Peyer's patch (tissue), 4 donors: ENCODE measurements at regions not wholly inside any gene's neighbourhood (a gene's known extent, or its start where the extent isn't known, plus 50 kb on each side); places are given as distances from the start of the nearest gene placed in this dataset.

Experiments used
- DNase-seq, 3 donors: peaks; one replicate each; pipeline ENCODE4 v3.0.0-alpha.2; 2017 to 2019
- H3K27ac ChIP-seq, 4 donors: fragments of 200-600 bp; sonication (generic); one replicate each; pipeline ENCODE4 v1.5.1; 2016 to 2019
- H3K27me3 ChIP-seq, 2 donors: fragments of 200-600 bp; sonication (generic); one replicate each; pipeline ENCODE4 v1.5.1; 2019
- H3K36me3 ChIP-seq, 3 donors: fragments of 200-600 bp; sonication (generic); one replicate each; pipeline ENCODE4 v1.5.1; 2016 to 2019
- H3K4me1 ChIP-seq, 4 donors: fragments of 200-600 bp; sonication (generic); one replicate each; pipeline ENCODE4 v1.5.1; 2016 to 2019
- H3K4me3 ChIP-seq, 4 donors: fragments of 200-600 bp; sonication (generic); 1 replicate in 3 of 4; 2 replicates in 1 of 4; pipeline ENCODE4 v1.5.1; 2016 to 2019; ENCODE audit warnings: mild to moderate bottlenecking in 1 of 4
- H3K9me3 ChIP-seq, 4 donors: fragments of 200-600 bp; sonication (generic); one replicate each; pipeline ENCODE4 v1.5.1; 2016 to 2019; ENCODE audit warnings: mild to moderate bottlenecking in 1 of 4
- POLR2A ChIP-seq, 2 donors: fragments of 450-650 bp; IDR thresholded peaks; one replicate each; pipeline ENCODE4 v1.5.1; 2017; ENCODE audit warnings: antibody characterized with exemption in 2 of 2, mild to moderate bottlenecking in 2 of 2, moderate library complexity in 2 of 2
- TF ChIP-seq, protein P1 (sequence below), 6 experiments: fragments of 450-650 bp in 4 of 6; fragments of 200-600 bp in 2 of 6; sonication (generic) in 1 of 6; IDR thresholded peaks; one replicate each; pipeline ENCODE4 v1.5.1; 2017 to 2019; ENCODE audit warnings: antibody characterized with exemption in 6 of 6, mild to moderate bottlenecking in 3 of 6, moderate library complexity in 1 of 6

DNA sequence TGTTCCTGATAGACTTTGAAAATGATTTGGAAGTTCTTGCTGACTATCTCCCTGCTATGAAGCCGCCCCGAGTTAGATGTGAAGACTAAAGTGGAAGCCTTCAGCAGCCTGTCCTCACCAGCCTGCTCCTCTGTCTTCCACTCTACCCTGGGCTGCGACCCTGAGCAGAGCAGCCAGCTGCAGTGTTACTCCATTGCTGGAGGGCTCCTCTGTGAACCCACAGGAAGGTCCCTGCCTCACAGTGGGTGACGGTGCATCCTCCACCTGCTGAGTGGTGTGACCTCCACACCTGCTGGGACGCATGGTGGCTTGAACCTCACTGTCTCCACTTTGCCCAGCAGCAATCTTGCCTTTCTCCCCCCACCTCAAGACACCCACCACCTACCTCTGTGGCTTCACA, 116.4 kb downstream of the IRS2 start:
- no peak overlapping the region for H3K4me3 ChIP-seq
- no peaks in the 10 kb centered on the region for H3K27me3 ChIP-seq
- TF ChIP-seq, protein P1, sequence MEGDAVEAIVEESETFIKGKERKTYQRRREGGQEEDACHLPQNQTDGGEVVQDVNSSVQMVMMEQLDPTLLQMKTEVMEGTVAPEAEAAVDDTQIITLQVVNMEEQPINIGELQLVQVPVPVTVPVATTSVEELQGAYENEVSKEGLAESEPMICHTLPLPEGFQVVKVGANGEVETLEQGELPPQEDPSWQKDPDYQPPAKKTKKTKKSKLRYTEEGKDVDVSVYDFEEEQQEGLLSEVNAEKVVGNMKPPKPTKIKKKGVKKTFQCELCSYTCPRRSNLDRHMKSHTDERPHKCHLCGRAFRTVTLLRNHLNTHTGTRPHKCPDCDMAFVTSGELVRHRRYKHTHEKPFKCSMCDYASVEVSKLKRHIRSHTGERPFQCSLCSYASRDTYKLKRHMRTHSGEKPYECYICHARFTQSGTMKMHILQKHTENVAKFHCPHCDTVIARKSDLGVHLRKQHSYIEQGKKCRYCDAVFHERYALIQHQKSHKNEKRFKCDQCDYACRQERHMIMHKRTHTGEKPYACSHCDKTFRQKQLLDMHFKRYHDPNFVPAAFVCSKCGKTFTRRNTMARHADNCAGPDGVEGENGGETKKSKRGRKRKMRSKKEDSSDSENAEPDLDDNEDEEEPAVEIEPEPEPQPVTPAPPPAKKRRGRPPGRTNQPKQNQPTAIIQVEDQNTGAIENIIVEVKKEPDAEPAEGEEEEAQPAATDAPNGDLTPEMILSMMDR (IDR thresholded peaks at IDR 0.05), result no peak
- TF ChIP-seq POLR2A (IDR thresholded peaks at IDR 0.05), result no peak
- no peak overlapping the region for H3K27ac ChIP-seq
- H3K4me1 ChIP-seq, result no peaks in the 10 kb centered on the region
- no peaks in the 10 kb centered on the region for H3K9me3 ChIP-seq
- DNase-seq, result no peak
- H3K36me3 ChIP-seq, result no peaks in the 10 kb centered on the region

GRCh38 chr13:109669234-109669612, 117.2 kb downstream of the IRS2 start:
- H3K4me3 ChIP-seq, result no peak overlapping the region
- no peak for DNase-seq
- H3K27ac ChIP-seq, result no peak overlapping the region
- TF ChIP-seq POLR2A (IDR thresholded peaks at IDR 0.05), result no peak
- TF ChIP-seq, protein P1 (IDR thresholded peaks at IDR 0.05), result no peak
- no peaks in the 10 kb centered on the region for H3K27me3 ChIP-seq
- no peaks in the 10 kb centered on the region for H3K9me3 ChIP-seq
- no peaks in the 10 kb centered on the region for H3K36me3 ChIP-seq
- H3K4me1 ChIP-seq, result no peaks in the 10 kb centered on the region

DNA sequence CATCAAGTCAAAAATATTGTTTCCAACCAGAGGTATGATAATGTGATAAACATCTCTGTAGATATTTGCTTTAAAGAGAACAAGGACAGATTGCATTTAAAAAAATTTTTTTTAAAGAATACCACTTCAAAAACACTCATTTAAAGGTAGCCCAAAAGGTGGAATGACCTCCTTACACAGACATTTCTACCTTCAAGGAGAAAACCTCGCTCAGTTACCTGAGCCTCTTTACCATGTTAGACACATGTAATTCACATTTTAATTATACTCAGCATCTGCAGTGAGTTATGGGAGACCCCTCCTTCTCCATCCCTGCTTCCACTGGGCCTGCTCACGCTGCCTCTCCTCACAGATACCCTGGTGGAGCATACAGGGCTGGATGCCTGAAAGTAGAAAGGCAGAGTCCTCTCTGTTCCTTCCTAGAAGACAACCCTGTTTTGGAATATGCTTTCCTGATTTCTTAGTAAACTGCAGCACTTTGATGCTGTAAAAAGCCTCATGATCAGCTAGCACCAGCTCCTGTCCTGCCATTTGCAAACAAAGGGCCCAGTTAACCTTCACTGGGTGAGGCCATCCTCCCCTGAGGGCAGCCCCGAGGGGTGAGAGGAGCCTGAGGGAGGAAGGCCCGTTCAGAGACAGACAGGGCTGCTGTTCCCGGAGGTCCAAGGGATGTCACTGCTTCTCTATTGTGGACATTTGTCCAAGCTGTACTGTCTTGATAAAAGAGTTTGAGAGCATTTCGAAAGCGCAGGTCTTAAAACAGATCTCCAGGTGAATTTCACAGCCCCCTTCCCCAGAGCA, 117.8 kb downstream of the IRS2 start:
- Histone ChIP-seq H3K4me1 (no peaks in the 10 kb centered on the region), H3K27me3 (no peaks in the 10 kb centered on the region), H3K36me3 (no peaks in the 10 kb centered on the region), H3K27ac (no peak overlapping the region), H3K9me3 (no peaks in the 10 kb centered on the region), H3K4me3 (no peak overlapping the region)
- TF ChIP-seq POLR2A (IDR thresholded peaks at IDR 0.05), result no peak
- TF ChIP-seq, protein P1 (IDR thresholded peaks at IDR 0.05), result no peak
- no peak for DNase-seq

GRCh38 chr13:109667807-109668291, 118.5 kb downstream of the IRS2 start:
- no peaks in the 10 kb centered on the region for H3K9me3 ChIP-seq
- no peaks in the 10 kb centered on the region for H3K4me1 ChIP-seq
- no peak overlapping the region for H3K4me3 ChIP-seq
- no peak overlapping the region for H3K27ac ChIP-seq
- no peak for DNase-seq
- H3K36me3 ChIP-seq, result no peaks in the 10 kb centered on the region
- no peaks in the 10 kb centered on the region for H3K27me3 ChIP-seq
- TF ChIP-seq, protein P1 (IDR thresholded peaks at IDR 0.05), result no peak
- no peak for TF ChIP-seq POLR2A (IDR thresholded peaks at IDR 0.05)

DNA sequence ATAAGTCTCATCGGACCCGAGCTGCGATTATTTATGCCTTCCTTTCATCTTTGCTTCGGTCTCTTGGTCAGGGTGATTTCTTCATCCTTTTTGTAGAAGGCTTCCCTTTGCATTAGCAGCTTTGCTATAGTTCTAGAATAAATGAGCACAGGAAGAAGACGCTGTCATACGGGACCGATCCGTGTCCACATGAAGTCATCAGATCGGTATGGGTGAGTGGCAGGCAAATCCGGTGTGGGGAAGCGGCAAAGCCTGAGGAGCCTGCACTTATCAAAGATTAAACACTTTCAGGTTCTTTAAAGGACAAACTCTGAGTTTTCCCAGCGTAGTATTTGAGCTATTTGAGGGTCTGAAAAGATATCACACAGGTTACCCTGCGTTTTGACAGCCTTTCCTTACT, 119.3 kb downstream of the IRS2 start:
- H3K4me1 ChIP-seq, result no peaks in the 10 kb centered on the region
- H3K9me3 ChIP-seq, result no peaks in the 10 kb centered on the region
- H3K4me3 ChIP-seq, result no peak overlapping the region
- TF ChIP-seq, protein P1 (IDR thresholded peaks at IDR 0.05), result no peak
- TF ChIP-seq POLR2A (IDR thresholded peaks at IDR 0.05), result no peak
- no peak for DNase-seq
- no peaks in the 10 kb centered on the region for H3K27me3 ChIP-seq
- no peaks in the 10 kb centered on the region for H3K36me3 ChIP-seq
- H3K27ac ChIP-seq, result no peak overlapping the region
